Neural progenitor cell (in vitro differentiated cells): ENCODE measurements at regions not wholly inside any gene's neighbourhood (a gene's known extent, or its start where the extent isn't known, plus 50 kb on each side); places are given as distances from the start of the nearest gene placed in this dataset.

Experiments
- DNase-seq: peaks from one replicate; pipeline ENCODE4 v3.0.0-alpha.2; 2016; ENCODE audit warnings: low spot score
- H2AFZ ChIP-seq: fragments of 200-600 bp; sonication (generic); replicated peaks from 2 replicates; pipeline ENCODE4 v1.6.1; 2016; ENCODE audit warnings: antibody characterized with exemption
- H3F3A ChIP-seq: fragments of 200-600 bp; sonication (generic); 2 replicates; pipeline ENCODE4 v1.6.1; 2016; ENCODE audit warnings: antibody characterized with exemption, low read depth
- H3K27ac ChIP-seq: fragments of 200-600 bp; sonication (generic); 2 replicates; pipeline ENCODE4 v1.5.1; 2016; ENCODE audit warnings: mild to moderate bottlenecking
- H3K27me3 ChIP-seq: fragments of 200-600 bp; sonication (generic); 2 replicates; pipeline ENCODE4 v1.6.1; 2016; ENCODE audit warnings: mild to moderate bottlenecking, moderate library complexity
- H3K36me3 ChIP-seq: fragments of 200-600 bp; sonication (generic); 2 replicates; pipeline ENCODE4 v1.5.1; 2016
- H3K4me1 ChIP-seq: fragments of 200-600 bp; sonication (generic); 2 replicates; pipeline ENCODE4 v1.6.1; 2016; ENCODE audit warnings: mixed run types
- H3K4me2 ChIP-seq: fragments of 200-600 bp; sonication (generic); 2 replicates; pipeline ENCODE4 v1.6.1; 2016
- H3K4me3 ChIP-seq: fragments of 200-600 bp; sonication (generic); 2 replicates; pipeline ENCODE4 v1.5.1; 2016
- H3K79me2 ChIP-seq: fragments of 200-600 bp; sonication (generic); 2 replicates; pipeline ENCODE4 v1.6.1; 2016; ENCODE audit warnings: low read depth
- H3K9ac ChIP-seq: fragments of 200-600 bp; sonication (generic); 2 replicates; pipeline ENCODE4 v1.6.1; 2016
- H3K9me3 ChIP-seq: fragments of 200-600 bp; sonication (generic); 2 replicates; pipeline ENCODE4 v1.5.1; 2016; ENCODE audit warnings: low read depth
- H4K20me1 ChIP-seq: fragments of 200-600 bp; sonication (generic); 2 replicates; pipeline ENCODE4 v1.6.1; 2016; ENCODE audit warnings: low read depth
- H3K27ac Mint-ChIP-seq: 3 replicates; pipeline ENCODE4 v1.8.0; 2021; ENCODE audit warnings: mixed read lengths
- H3K27me3 Mint-ChIP-seq: 2 replicates; pipeline ENCODE4 v1.8.0; 2022; ENCODE audit warnings: low read depth, mild to moderate bottlenecking, inconsistent platforms, moderate library complexity, mixed read lengths; ENCODE audit not compliant: insufficient read depth
- H3K36me3 Mint-ChIP-seq: 3 replicates; pipeline ENCODE4 v1.8.0; 2021; ENCODE audit warnings: mixed read lengths
- H3K4me1 Mint-ChIP-seq: 3 replicates; pipeline ENCODE4 v1.8.0; 2021; ENCODE audit warnings: mixed read lengths
- H3K4me3 Mint-ChIP-seq: 3 replicates; pipeline ENCODE4 v1.8.0; 2021; ENCODE audit warnings: mild to moderate bottlenecking, moderate library complexity, mixed read lengths
- H3K9me3 Mint-ChIP-seq: 3 replicates; pipeline ENCODE4 v1.8.0; 2020; ENCODE audit warnings: mixed read lengths
- EZH2 ChIP-seq: fragments of 200-600 bp; sonication (generic); IDR thresholded peaks from 2 replicates; pipeline ENCODE4 v1.6.1; 2017; ENCODE audit warnings: antibody characterized with exemption, mild to moderate bottlenecking, moderate library complexity
- EZH2phosphoT487 ChIP-seq: fragments of 200-600 bp; sonication (generic); IDR thresholded peaks from 2 replicates; pipeline ENCODE4 v1.6.1; 2017; ENCODE audit warnings: antibody characterized with exemption
- TF ChIP-seq, protein P1 (sequence below): fragments of 200-600 bp; sonication (generic); IDR thresholded peaks from 2 replicates; pipeline ENCODE4 v1.5.1; 2017; ENCODE audit warnings: antibody characterized with exemption, mild to moderate bottlenecking

- no peaks in the 10 kb centered on the region for H3K36me3 ChIP-seq
- no peak overlapping the region for H3K4me3 Mint-ChIP-seq
Observed at GRCh38 chr14:71529848-71530247, 402.4 kb upstream of the RGS6 start.

DNA sequence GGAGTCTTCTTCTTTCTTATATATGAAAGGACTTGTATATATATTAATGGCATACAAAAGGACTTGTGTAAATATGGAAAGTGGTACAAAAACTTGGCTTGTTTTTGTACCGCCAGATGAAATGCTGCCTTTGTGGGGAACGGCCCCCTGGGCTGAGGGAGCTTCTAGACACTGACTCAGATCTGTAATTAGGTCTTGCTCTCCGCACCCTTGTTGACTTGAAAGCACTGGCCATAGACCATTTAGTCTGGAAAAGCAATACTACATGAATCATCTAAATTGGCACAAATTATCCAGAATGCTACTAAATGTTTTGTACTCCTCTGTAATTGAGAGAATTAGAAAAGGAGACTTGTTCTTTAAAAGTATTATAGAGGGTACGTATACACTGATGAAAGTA, 399.9 kb upstream of the RGS6 start:
- Histone ChIP-seq H3F3A (no peaks in the 10 kb centered on the region), H3K9ac (no peak overlapping the region), H3K4me1 (peaks cover 13% of the 10 kb centered on the region), H3K36me3 (no peaks in the 10 kb centered on the region), H3K27me3 (no peaks in the 10 kb centered on the region), H3K79me2 (peaks cover under 1% of the 10 kb centered on the region), H4K20me1 (no peaks in the 10 kb centered on the region), H3K27ac (no peak overlapping the region), H2AFZ (no peak overlapping the region), H3K9me3 (no peaks in the 10 kb centered on the region), H3K4me3 (no peak overlapping the region), H3K4me2 (no peak overlapping the region)
- peak; percentile 23 for DNase-seq
- H3K27ac Mint-ChIP-seq = no peak overlapping the region
- no peaks in the 10 kb centered on the region for H3K27me3 Mint-ChIP-seq
- no peak overlapping the region for H3K4me3 Mint-ChIP-seq
- H3K9me3 Mint-ChIP-seq = no peaks in the 10 kb centered on the region
- H3K36me3 Mint-ChIP-seq = peaks cover 11% of the 10 kb centered on the region
- TF ChIP-seq EZH2 = no peak
- no peak for TF ChIP-seq EZH2phosphoT487
- TF ChIP-seq, protein P1, sequence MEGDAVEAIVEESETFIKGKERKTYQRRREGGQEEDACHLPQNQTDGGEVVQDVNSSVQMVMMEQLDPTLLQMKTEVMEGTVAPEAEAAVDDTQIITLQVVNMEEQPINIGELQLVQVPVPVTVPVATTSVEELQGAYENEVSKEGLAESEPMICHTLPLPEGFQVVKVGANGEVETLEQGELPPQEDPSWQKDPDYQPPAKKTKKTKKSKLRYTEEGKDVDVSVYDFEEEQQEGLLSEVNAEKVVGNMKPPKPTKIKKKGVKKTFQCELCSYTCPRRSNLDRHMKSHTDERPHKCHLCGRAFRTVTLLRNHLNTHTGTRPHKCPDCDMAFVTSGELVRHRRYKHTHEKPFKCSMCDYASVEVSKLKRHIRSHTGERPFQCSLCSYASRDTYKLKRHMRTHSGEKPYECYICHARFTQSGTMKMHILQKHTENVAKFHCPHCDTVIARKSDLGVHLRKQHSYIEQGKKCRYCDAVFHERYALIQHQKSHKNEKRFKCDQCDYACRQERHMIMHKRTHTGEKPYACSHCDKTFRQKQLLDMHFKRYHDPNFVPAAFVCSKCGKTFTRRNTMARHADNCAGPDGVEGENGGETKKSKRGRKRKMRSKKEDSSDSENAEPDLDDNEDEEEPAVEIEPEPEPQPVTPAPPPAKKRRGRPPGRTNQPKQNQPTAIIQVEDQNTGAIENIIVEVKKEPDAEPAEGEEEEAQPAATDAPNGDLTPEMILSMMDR = no peak
- peaks cover 16% of the 10 kb centered on the region for H3K4me1 Mint-ChIP-seq

More at GRCh38 chr14:71529848-71530247, 402.4 kb upstream of the RGS6 start:
- Histone ChIP-seq H3F3A (no peaks in the 10 kb centered on the region), H3K9ac (no peak overlapping the region), H3K27me3 (no peaks in the 10 kb centered on the region), H3K4me1 (peaks cover 13% of the 10 kb centered on the region), H2AFZ (no peak overlapping the region), H3K4me3 (no peak overlapping the region), H3K79me2 (peaks cover 10% of the 10 kb centered on the region), H4K20me1 (no peaks in the 10 kb centered on the region), H3K9me3 (no peaks in the 10 kb centered on the region), H3K4me2 (no peak overlapping the region), H3K27ac (no peak overlapping the region)
- H3K9me3 Mint-ChIP-seq = no peaks in the 10 kb centered on the region
- DNase-seq = no peak
- no peak overlapping the region for H3K27ac Mint-ChIP-seq
- peaks cover 16% of the 10 kb centered on the region for H3K4me1 Mint-ChIP-seq
- H3K27me3 Mint-ChIP-seq = no peaks in the 10 kb centered on the region
- peaks cover 11% of the 10 kb centered on the region for H3K36me3 Mint-ChIP-seq
- TF ChIP-seq, protein P1 = no peak
- TF ChIP-seq EZH2phosphoT487 = no peak
- no peak for TF ChIP-seq EZH2

DNA sequence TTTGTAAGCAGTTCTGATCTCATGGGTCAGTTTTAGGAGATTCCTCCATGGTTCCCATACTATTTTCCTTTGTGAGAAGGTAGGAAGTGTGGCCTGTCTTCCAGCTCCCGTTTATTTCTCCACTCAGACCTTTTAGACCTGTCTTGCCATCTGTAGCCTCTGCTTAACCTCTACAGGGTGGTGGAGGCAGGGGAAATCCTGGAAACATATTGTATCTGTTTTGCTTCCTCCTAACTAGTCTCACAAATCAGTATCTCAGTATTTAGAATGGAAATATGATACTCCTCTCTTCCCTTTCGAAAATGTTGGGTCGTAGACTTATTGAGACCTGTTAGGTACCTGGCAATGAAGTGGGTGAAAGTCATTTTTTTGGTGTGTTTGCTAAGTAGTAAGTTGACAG, 399.4 kb upstream of the RGS6 start:
- H3K4me3 Mint-ChIP-seq = no peak overlapping the region
- H3K4me1 Mint-ChIP-seq = peaks cover 16% of the 10 kb centered on the region
- no peak overlapping the region for H3K27ac ChIP-seq
- H3K27me3 Mint-ChIP-seq = no peaks in the 10 kb centered on the region
- H3F3A ChIP-seq = no peaks in the 10 kb centered on the region
- TF ChIP-seq EZH2phosphoT487 (no peak), EZH2 (no peak)
- TF ChIP-seq, protein P1 = no peak
- H3K9ac ChIP-seq = no peak overlapping the region
- H3K4me2 ChIP-seq = no peak overlapping the region
- no peaks in the 10 kb centered on the region for H3K9me3 Mint-ChIP-seq
- no peak for DNase-seq
- H3K36me3 Mint-ChIP-seq = peaks cover 11% of the 10 kb centered on the region
- no peaks in the 10 kb centered on the region for H3K27me3 ChIP-seq
- no peak overlapping the region for H2AFZ ChIP-seq
- no peaks in the 10 kb centered on the region for H3K9me3 ChIP-seq
- H3K4me1 ChIP-seq = peaks cover 13% of the 10 kb centered on the region
- H3K27ac Mint-ChIP-seq = no peak overlapping the region
- no peaks in the 10 kb centered on the region for H3K36me3 ChIP-seq
- no peaks in the 10 kb centered on the region for H4K20me1 ChIP-seq
- no peaks in the 10 kb centered on the region for H3K79me2 ChIP-seq
- no peak overlapping the region for H3K4me3 ChIP-seq
